GM11168 (cell line): ENCODE measurements at regions not wholly inside any gene's neighbourhood (a gene's known extent, or its start where the extent isn't known, plus 50 kb on each side); places are given as distances from the start of the nearest gene placed in this dataset.

Source experiments
- in situ Hi-C: fragments of 300-500 bp; cut with MboI; formaldehyde crosslinking; loops from one replicate; pipeline ENCODE4 v1.12.0; 2022; ENCODE audit warnings: low sequenced_read_pairs; ENCODE audit not compliant: unreplicated experiment

DNA sequence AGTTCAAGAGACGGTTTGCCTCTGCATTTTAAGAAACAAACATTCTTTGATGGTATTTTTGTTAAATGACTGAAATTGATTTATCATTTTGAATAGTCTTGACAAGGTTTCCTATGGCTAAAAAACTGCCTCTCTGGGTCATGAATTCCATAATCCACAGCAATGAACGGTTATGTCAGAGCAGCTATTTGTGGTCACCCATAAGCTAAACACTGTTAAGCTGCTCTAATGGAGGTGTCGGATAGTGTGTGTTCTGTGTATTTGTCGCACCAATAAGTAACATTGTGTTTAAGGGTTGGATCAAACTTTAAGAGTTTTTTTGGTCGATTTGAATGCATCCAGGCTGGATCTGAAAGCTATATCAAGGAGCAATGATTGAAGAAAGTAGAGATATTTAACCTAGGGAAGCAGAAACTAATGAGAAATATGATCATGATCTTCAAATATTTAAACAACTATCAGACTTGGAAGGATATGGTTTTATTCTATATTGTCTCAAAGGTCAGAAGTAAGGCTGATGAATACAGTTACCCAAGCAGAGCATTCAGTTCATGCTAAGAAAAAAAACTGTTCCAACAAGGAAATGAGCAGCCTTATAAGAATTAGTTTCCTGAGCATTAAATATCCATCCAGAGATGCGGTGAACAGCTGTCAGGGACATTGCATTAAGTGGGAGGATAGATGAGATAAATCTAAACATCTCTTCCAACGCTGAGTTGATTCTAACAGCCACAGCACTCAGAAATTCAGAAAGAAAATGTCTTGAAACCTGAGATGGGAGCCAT is 232.3 kb upstream of the RPS6KA3 start:
- in situ Hi-C loops = no loop called here

DNA sequence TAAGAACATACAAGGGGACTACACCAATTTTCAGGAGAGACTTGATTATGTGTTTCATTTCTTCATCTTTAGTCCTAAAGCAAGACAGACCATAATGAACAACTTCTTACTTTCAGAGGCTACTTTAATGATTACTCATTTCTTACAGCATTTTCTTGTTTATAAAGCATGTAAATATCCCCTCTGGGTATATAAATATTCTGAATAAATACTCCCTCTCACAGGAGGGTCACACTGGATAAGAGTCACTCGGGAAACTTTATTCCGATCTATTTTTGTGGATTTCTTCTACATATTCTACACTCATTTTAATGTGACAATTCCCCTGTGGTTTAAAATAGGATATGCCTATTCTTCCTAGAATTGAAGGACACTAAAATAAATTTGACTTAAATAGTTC is 228.9 kb upstream of the RPS6KA3 start:
- in situ Hi-C loops = no loop called here

DNA sequence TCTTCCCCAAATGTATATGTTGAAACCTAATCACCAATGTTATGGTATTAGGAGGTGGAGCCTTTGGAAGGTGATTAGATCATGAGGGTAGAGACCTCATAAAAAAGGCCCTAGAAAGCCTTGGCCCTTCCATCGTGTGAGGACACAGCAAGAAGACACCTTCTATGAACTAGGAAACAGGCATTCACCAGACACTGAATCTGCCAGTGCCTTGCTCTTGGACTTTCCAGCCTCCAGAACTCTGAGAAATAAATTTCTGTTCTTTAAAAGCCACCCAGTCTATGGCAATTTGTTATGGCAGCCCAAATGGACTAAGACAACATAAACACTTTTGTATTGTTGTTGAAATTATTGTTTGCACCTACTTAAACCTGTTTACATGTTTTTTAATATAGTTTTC is 221.8 kb upstream of the RPS6KA3 start:
- in situ Hi-C loops = no loop called here

DNA sequence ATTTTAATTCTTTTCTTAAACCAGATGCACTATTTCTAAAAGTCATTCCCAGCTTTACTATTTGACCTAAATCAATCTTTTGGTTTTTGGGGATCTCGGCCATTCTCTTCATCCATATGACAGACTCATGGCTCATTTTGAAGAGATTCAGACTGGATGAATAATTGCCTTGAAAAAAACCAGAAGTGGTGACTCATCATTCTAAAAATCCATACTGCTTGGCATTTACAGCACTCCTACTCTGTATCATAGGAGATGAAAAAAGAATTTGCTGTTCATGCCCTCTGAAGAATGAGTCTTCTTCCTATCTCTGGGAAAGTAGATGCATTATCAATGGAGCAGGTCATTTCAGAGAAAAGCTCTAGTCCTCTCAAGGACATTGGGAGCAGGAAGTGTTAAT is 220.5 kb upstream of the RPS6KA3 start:
- in situ Hi-C loops = no loop called here

DNA sequence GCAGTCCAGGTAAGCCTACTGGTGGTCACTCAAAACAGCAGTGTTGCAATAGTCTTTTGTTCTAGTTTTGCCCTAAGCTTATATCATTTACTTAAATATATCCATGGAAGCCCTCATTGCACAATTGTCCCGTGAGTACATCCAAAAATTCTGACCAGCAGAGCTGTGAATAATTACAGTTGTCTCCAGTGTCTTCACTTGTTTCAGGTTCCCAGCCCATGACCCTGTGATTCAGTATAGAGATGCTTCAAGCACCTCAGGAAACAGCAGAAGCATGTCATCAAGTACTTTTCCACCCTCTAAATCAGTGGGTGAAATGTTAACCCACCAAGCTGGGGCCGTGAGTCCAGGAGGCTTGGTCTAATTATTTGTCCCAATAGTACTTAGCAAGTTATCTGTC is 214.9 kb upstream of the RPS6KA3 start:
- in situ Hi-C loops = no loop called here

DNA sequence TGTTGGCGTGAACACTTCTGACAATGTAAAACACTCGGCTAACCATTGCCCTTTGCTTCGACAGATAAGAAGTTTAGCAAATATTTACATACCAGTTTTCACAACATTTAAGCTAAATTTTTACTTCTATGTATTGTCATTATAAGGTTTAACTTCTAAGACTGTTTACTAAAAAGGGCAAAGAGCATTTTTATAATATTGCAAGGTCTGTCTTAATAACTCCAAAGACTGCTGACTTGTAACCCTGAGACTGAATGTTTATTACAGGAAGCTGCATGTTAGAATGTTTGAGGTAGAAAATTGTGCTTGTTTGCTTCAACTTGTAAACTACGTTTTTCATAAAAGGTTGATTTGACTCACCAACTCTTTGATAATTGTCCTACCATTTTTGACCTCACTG is 213.2 kb upstream of the RPS6KA3 start:
- in situ Hi-C loops = no loop called here

DNA sequence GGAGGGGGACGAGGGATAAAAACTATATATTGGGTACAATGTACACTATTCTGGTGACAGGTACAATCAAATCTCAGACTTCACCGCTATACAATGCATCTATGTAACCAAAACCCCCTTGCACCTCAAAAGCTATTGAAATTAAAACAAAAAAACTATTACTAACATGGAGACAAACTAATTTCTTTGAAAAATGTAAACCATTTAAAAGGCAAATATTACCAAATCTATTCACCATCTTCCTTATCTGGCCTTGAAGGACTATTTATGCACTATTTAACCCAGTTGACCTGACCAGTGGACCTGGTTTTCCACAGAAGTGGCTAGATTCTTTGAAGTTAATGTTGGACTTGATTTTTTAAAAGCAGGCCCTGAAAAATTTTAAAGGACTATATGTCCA is 212.3 kb upstream of the RPS6KA3 start:
- in situ Hi-C loops = no loop called here

DNA sequence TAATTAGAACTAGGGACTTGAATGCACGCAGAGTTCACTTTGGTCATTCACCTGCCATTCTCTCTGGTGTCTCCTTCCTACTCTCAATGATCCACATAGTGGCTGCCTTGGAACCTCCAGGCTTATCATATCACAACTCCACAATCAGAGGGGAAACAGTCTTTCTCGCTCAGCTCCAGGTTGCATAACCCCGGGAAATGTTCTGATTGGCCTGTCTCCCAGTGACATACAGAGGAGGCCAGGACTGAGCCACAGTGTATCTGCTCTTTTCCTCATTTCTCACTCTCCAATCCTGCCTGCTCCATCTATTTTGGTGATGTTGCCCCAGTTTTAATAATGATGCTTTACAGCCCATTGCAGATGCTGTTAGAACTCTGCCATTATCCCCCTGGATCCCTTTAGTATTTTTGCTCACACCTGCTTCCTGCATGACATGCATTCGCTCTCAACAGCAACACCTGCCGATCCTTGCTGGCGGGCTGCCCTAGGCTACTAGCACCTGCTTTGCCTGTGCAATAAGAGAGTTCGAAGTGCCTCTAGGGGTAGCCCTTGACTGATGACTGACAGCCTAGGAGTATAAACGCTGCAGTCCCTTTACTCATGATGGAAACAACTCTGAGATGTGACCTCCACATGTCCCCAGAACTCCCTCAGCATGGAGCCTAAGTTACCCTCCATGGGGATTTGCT is 211.3 kb upstream of the RPS6KA3 start:
- in situ Hi-C loops = no loop called here

DNA sequence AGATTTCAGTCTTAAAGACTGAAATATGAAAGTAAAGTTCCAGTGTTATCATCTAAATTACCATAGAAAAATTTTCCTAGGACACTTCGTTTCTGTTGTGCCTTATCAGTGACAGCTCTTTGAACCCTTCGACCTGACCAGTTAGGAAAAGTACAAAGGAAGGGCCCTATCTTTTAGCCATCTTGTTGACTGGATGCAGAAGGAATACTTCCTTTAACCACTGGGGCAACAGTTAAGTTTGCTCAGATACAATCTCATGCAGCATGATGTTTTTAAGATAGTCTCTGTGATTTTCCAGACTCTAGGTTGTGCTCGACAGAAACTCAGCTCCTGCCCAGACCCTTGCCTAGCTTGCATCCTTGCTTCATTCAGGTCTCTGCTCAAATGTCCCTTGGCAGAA is 210.5 kb upstream of the RPS6KA3 start:
- in situ Hi-C loops = no loop called here

DNA sequence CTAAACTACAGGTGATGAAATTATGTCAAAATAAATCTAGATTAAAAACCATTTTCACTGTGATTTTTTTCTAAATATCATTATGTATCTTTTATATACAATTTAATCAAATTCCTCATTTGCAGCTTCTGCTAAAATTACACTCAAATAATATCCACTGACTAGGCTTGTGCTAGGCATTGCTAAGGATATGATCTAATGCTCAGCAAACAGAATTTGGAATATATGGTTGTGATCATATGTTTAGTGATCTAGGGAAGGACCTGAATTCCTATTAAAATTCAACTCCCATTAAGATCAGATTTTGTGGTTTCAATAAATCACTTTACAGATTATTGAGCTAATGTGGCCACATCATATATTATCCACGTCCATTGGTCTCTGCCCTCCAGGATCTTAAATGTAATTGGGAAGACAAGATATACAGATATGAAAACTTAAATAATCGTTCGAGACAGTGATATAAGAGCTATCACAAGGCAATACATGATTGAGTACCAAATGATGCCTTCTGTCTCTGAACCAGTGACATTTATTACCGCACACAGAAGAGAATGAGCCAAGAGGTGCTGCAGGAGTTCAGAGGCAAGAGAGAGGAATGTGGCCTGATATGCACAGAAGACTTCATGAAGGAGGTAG is 206.0 kb upstream of the RPS6KA3 start:
- in situ Hi-C loops = no loop called here

DNA sequence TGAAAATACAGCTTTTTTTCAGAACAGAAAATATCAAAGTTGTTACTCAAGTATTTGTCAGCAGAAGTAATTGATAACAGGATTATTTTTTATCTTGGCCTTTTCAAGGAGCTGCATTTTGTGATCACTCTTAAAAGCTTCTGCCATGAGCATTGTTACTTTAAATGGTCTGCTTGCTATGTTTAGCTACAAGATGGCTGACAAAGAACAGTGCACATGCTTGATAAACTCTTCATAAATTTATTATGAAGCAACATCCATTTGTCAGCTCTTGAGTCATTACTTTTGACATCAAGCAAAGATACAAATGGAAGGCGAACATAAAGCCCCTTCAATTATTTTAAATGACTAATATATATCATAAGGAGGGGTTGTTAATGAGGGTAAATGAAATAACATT is 205.4 kb upstream of the RPS6KA3 start:
- in situ Hi-C loops = no loop called here

DNA sequence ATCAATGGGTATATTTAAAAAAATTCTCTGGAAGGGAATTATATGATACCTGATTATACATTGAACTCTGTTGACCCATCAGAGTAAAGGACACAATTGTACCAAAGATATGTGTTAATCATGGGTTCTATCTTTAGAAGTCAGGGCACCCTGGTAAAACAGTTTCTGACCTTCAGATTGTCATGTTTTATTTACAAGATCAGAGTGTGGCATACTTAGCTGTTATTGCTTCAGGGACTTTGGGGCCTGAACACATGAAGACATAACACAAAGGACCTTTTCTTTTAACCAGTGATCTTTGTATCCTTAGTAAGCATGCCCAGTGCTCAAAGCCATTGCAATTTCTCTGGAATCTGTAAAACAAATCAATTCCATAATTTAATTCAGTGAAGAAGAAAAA is 204.8 kb upstream of the RPS6KA3 start:
- in situ Hi-C loops = no loop called here

DNA sequence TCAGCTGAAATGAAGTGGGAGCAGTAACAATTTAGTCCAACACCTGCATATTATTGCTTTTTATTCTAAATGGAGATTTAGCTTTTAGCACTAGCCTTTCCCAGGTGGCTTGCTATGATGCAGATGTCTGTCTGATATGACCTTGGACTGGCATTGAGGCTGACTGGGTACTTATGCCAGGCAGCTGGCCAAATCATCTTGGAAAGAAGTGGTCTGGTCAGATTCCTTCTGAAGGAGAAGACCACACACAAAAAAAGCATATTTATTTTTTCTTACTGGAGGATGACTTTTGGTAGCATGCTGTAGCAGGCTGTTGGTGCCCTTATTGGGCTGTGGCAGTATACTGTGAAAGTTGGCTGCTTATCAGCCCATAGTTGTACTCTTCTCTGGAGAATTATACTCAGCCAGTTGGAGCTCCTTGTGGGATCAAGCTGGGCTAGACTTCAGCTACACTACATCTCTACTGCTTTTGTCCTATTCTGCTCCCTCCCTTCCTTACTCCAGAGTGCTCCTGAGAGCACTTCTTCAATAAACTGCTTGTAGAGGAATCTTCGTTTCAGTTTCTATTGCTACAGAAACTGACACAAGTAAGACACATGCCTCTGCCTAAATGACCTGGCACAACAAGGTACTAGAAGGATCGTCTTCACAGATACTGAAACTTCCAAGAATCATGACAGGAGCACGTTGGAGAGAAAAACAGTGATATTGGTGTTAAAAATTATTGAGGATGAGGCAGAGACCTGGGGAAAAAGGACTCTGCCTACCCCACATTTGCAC is 196.8 kb upstream of the RPS6KA3 start:
- in situ Hi-C loops = no loop called here

DNA sequence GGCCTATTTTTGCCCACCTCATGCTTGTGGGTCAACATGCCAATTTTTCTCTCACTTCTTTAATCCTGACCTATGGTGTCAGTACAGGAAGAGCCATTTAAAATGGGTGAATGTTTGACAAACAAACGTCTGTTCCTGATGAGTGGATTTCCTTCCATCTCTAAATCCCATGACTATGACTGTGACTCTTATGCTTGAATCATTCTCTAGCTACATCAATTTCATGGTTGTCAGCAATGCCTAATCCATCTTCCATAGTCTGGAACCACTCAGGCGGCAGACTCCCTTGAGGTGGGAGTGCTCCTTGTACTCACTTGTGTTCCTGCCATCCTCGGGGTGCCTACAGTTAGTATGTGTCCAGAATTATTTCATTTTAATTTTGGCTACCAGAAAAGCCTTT is 194.9 kb upstream of the RPS6KA3 start:
- in situ Hi-C loops = no loop called here

DNA sequence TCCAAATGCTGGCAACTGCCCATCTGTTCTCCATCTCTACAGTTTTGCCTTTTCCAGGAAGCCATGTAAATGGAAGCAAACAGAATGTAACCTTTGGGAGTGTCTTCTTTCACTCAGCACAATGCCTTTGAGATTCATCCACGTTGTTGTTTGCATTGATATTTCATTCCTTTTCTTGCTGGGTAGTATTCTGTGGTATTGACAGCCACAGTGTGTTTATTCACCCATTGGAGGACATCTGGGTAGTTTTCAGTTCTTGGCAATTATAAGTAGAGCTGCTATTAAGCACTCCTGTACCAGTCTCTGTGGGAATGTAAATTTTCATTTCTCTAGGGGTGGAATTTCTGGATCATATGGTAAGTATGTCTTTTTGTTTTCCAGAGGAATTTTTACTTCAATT is 194.3 kb upstream of the RPS6KA3 start:
- in situ Hi-C loops = no loop called here

DNA sequence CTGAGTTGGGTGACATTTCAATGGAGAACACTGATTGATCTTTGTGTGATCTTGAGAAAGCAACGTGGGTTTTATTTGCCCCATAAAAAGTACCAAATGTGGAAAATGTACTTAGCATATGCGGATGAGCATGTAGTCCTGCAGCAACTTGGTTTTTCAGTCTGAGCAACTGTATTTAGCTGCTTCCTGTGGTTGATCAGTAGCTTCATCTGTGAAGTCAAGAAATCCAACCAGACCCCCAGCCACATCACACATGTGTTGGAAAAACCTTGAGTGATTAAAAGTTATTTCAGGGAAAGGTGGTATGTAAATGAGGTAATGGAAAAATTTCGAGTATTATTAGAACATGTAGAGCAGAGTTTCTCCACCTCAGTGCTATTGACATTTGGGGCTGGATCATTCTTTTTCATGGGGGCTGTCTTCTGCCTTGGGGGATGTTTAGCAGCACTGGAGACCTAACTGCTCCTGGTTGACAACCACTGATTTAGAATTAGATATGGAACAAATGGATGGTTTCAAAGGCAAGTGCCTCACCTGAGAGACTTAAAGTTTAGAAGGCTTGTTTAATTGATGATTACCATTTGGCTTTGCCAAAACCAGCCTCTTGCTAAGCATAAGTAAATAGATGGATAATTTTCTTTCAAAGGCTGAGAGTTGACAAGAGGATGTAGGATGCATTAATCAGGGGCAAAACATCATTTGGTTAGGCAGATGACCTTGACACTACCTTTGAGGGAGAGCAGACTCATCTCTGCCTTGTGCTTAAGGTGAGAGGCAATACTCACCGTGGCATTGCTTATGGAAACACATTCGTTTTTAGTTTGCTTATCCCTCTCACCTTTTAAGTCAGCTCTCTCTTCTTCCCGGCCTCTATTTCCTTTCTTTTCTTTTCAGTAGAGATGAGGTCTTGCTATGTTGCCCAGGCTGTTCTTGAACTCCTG is 193.0 kb upstream of the RPS6KA3 start:
- in situ Hi-C loops = no loop called here

DNA sequence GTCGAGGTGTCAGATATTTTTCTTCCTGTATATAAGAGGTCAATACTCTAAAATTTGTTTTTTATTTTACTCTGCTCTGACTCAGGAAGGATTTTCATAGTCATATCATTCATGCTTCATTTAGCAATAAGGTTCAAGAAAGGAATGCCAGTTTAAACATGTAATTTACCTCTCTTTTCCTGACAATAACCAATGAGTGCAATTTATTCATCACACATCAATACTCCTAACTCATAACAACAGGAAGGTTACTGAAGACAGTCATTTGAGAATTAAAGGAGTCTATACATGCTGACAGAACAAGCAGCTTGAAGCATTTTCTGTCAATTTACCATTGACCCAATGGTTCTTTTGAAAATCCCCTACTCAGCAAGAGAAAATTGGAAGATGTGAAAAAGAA is 190.3 kb upstream of the RPS6KA3 start:
- in situ Hi-C loops = no loop called here

DNA sequence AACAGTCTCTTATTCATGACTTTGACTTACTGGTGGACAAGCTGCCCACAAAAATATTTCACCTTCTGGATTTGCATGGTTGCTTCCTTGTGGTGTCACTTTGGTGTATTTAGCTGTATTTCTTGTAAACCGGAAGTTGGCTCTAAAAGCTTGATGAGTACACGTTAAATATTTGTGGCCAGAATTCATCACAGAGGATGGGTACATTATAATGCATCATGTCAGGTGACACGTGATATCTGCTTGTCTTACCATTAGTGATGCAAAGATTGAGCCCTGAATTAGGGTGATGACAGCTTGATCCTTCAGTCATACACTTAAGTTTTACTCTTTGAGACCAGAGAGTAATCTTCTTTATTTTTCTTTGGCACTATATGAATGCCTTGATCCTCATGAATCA is 188.3 kb upstream of the RPS6KA3 start:
- in situ Hi-C loops = no loop called here

DNA sequence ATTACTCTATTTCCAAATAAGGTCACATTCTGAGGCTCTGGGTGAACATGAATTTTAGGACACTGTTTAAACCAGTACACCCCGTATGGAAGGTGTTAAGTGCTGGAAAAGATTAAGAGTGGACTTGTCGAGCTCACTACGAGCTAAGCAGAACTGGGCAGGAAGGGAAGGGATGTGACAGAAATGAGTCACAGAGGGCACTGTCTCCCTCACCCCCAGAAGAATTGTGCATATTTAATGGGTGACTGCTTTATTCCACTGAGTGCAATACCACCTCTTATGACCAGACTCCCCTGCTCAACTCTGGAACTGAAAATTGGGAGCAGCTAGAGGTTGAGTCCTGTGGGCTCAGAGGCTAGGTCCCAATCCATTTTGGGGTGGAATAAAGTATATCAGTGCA is 187.4 kb upstream of the RPS6KA3 start:
- in situ Hi-C loops = no loop called here

DNA sequence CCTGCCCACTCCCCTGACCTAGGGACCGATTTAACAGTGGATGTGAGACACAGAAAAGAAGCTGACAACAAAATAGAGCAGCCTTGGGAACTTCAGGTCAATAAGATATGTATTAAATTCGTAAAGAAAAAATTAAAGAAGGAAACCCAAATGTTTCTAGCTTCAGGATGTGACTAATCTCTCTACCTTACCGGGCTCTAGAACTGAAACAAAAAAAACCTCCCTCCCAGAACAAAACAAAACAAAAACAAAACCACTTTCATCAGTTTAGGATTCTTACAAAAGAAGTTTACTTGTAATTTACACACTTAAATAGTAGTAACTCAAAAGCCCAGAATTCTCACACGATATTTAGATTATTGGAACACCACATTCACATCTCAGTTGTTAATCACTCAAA is 185.8 kb upstream of the RPS6KA3 start:
- in situ Hi-C loops = no loop called here
